ENCODE measurements at regions not wholly inside any gene's neighbourhood (a gene's known extent, or its start where the extent isn't known, plus 50 kb on each side); places are given as distances from the start of the nearest gene placed in this dataset.

- H3K27me3 ChIP-seq (ENCODE audit: insufficient read depth, insufficient read length): no peaks in the 10 kb centered on the region
- H3K9ac ChIP-seq (ENCODE audit: insufficient read length, low read depth): no peak overlapping the region
- DNase-seq (ENCODE audit: low read depth, low spot score): no peak
- TF ChIP-seq YY1 (IDR thresholded peaks at IDR 0.05; ENCODE audit: insufficient read depth, insufficient read length) (no peak), ZNF274 (IDR thresholded peaks at IDR 0.05; ENCODE audit: low read depth, low read length) (no peak), SUZ12 (IDR thresholded peaks at IDR 0.05; ENCODE audit: extremely low read depth, insufficient read depth, insufficient read length) (no peak)
- no peaks in the 10 kb centered on the region for H3K36me3 ChIP-seq (ENCODE audit: insufficient read depth, insufficient read length, low read length)
- no peaks in the 10 kb centered on the region for H3K4me1 ChIP-seq (ENCODE audit: insufficient read depth, insufficient read length)
- no peak overlapping the region for H3K4me3 ChIP-seq (ENCODE audit: insufficient read length, low read depth)
- H3K9me3 ChIP-seq (ENCODE audit: insufficient read depth, low read length): no peaks in the 10 kb centered on the region
Measured at GRCh38 chr2:221836095-221836494, 264.0 kb upstream of the EPHA4 start.

DNA sequence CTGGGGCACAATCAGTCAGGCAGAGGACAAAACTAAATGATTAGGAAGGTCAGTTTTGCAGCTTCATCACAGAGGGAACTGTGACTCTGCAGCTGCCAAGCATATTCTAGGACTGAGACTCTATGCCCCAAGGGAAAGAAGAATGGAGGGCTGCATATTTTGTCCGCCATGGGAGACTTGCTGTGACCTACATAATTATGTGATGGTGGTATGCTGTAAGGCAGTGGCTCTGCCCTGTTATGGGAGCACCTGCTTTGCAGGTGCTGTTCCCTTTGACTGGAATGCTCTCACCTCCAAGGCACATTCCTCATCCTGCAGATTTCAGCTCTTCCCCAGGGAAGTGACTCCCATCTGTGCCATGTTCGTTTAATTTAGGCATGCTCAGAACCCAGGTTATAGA, 261.9 kb upstream of the EPHA4 start:
- no peaks in the 10 kb centered on the region for H3K27me3 ChIP-seq (ENCODE audit: insufficient read depth, insufficient read length)
- TF ChIP-seq ZNF274 (IDR thresholded peaks at IDR 0.05; ENCODE audit: low read depth, low read length): no peak
- no peak for TF ChIP-seq YY1 (IDR thresholded peaks at IDR 0.05; ENCODE audit: insufficient read depth, insufficient read length)
- no peak for TF ChIP-seq SUZ12 (IDR thresholded peaks at IDR 0.05; ENCODE audit: extremely low read depth, insufficient read depth, insufficient read length)
- no peaks in the 10 kb centered on the region for H3K9me3 ChIP-seq (ENCODE audit: insufficient read depth, low read length)

DNA sequence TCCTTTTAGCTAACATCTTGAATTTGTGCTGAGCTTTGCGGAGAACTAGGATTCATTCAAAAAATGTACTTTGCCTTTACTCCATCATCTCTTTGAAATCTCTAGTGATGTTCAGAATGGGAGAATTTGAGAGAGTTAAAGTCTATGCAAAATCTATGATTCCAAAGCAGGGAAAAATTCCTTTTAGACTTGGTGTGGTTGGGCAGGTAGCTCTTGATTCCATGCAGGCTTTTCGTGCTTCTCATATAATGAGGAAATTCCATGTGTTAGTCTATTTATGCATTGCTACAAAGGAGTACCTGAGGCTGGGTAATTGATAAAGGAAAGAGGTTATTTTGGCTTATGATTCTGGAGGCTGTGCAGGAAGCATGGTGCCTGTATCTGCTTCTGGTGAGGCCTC, 258.9 kb upstream of the EPHA4 start:
- Histone ChIP-seq H3K4me1 (ENCODE audit: insufficient read depth, insufficient read length) (no peaks in the 10 kb centered on the region), H3K9ac (ENCODE audit: insufficient read length, low read depth) (no peak overlapping the region), H3K27me3 (ENCODE audit: insufficient read depth, insufficient read length) (no peaks in the 10 kb centered on the region), H3K36me3 (ENCODE audit: insufficient read depth, insufficient read length, low read length) (no peaks in the 10 kb centered on the region), H3K4me3 (ENCODE audit: insufficient read length, low read depth) (no peak overlapping the region), H3K9me3 (ENCODE audit: insufficient read depth, low read length) (no peaks in the 10 kb centered on the region; the same call in 1 of the 2 replicates)
- DNase-seq (ENCODE audit: low read depth, low spot score): no peak
- TF ChIP-seq YY1 (IDR thresholded peaks at IDR 0.05; ENCODE audit: insufficient read depth, insufficient read length) (no peak), ZNF274 (IDR thresholded peaks at IDR 0.05; ENCODE audit: low read depth, low read length) (no peak), SUZ12 (IDR thresholded peaks at IDR 0.05; ENCODE audit: extremely low read depth, insufficient read depth, insufficient read length) (no peak)

More for the DNA sequence above, 261.9 kb upstream of the EPHA4 start:
- DNase-seq (ENCODE audit: low read depth, low spot score): no peak
- no peaks in the 10 kb centered on the region for H3K36me3 ChIP-seq (ENCODE audit: insufficient read depth, insufficient read length, low read length)
- H3K4me3 ChIP-seq (ENCODE audit: insufficient read length, low read depth): no peak overlapping the region
- H3K9ac ChIP-seq (ENCODE audit: insufficient read length, low read depth): no peak overlapping the region
- no peaks in the 10 kb centered on the region for H3K4me1 ChIP-seq (ENCODE audit: insufficient read depth, insufficient read length)

DNA sequence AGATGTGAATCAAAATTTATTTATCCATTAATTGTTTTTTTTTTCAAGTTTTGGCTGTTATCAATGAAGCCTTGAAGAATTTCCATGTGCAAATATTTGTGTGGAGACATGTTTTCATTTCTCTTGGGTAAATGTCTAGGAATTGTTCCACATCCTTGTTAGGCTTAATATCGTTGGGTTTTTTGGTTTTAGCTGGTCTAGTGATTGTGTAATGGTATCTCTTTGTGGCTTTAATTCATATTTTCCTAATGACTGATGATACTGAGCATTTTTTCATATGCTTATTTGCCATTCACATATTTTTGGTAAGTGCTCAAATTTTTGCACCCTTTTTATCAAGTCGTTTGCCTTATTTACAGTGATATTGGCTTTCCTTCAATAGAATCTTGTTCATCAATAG, 250.3 kb upstream of the EPHA4 start:
- no peak overlapping the region for H3K9ac ChIP-seq (ENCODE audit: insufficient read length, low read depth)
- DNase-seq (ENCODE audit: low read depth, low spot score): no peak
- no peaks in the 10 kb centered on the region for H3K27me3 ChIP-seq (ENCODE audit: insufficient read depth, insufficient read length)
- H3K9me3 ChIP-seq (ENCODE audit: insufficient read depth, low read length): no peaks in the 10 kb centered on the region
- TF ChIP-seq SUZ12 (IDR thresholded peaks at IDR 0.05; ENCODE audit: extremely low read depth, insufficient read depth, insufficient read length): no peak
- TF ChIP-seq ZNF274 (IDR thresholded peaks at IDR 0.05; ENCODE audit: low read depth, low read length): no peak
- TF ChIP-seq YY1 (IDR thresholded peaks at IDR 0.05; ENCODE audit: insufficient read depth, insufficient read length): no peak
- no peak overlapping the region for H3K4me3 ChIP-seq (ENCODE audit: insufficient read length, low read depth)
- no peaks in the 10 kb centered on the region for H3K36me3 ChIP-seq (ENCODE audit: insufficient read depth, insufficient read length, low read length)
- H3K4me1 ChIP-seq (ENCODE audit: insufficient read depth, insufficient read length): no peaks in the 10 kb centered on the region

GRCh38 chr2:221818616-221819320, 246.7 kb upstream of the EPHA4 start:
- no peak for DNase-seq (ENCODE audit: low read depth, low spot score)

DNA sequence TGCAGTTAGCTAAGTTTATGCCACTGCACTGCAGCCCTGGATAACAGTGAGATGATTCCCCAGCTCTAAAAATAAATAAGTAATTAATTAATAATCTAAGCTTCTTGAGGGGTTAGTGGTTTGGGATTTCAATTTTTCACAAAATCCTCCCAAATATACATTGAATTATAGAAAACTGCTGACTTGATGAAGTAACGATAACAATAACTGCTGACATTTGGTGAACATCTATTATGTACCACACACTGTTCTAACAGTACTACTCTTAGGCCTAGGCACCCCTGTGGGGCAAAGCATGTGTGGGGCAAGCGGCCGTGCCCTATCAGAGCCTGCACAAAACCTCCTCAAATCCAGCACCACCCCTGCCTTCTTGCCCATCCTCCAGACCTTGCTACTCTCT, 245.8 kb upstream of the EPHA4 start:
- H3K9ac ChIP-seq (ENCODE audit: insufficient read length, low read depth): no peak overlapping the region

More at GRCh38 chr2:221818616-221819320, 246.7 kb upstream of the EPHA4 start:
- H3K36me3 ChIP-seq (ENCODE audit: insufficient read depth, insufficient read length, low read length): no peaks in the 10 kb centered on the region
- H3K4me3 ChIP-seq (ENCODE audit: insufficient read length, low read depth): no peak overlapping the region
- H3K27me3 ChIP-seq (ENCODE audit: insufficient read depth, insufficient read length): no peaks in the 10 kb centered on the region
- TF ChIP-seq YY1 (IDR thresholded peaks at IDR 0.05; ENCODE audit: insufficient read depth, insufficient read length) (no peak), SUZ12 (IDR thresholded peaks at IDR 0.05; ENCODE audit: extremely low read depth, insufficient read depth, insufficient read length) (no peak), ZNF274 (IDR thresholded peaks at IDR 0.05; ENCODE audit: low read depth, low read length) (no peak)
- H3K9ac ChIP-seq (ENCODE audit: insufficient read length, low read depth): no peak overlapping the region
- peaks cover 4% of the 10 kb centered on the region for H3K4me1 ChIP-seq (ENCODE audit: insufficient read depth, insufficient read length)
- peaks cover 11% of the 10 kb centered on the region; the same call in 1 of the 2 replicates for H3K9me3 ChIP-seq (ENCODE audit: insufficient read depth, low read length)

DNA sequence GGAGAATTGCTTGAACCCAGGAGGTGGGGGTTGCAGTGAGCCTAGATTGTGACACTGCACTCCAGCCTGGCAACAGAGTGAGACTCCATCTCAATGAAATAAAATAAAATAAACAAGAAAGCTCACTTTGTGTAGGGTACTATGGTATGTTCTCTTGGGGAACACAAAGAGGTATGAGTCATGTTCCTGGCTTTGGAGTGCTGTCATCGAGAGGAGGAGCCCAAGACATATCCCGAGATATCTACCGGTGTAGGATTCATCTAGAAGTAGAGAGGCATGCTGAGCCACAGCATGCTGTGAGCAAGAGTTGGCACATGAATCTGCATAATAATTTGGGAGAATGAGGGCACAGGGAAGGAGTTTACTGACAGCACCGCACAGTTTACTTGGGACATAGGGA, 244.9 kb upstream of the EPHA4 start:
- H3K36me3 ChIP-seq (ENCODE audit: insufficient read depth, insufficient read length, low read length): no peaks in the 10 kb centered on the region
- no peak overlapping the region for H3K9ac ChIP-seq (ENCODE audit: insufficient read length, low read depth)
- peaks cover 11% of the 10 kb centered on the region; the same call in 1 of the 2 replicates for H3K9me3 ChIP-seq (ENCODE audit: insufficient read depth, low read length)
- no peak for TF ChIP-seq YY1 (IDR thresholded peaks at IDR 0.05; ENCODE audit: insufficient read depth, insufficient read length)
- TF ChIP-seq ZNF274 (IDR thresholded peaks at IDR 0.05; ENCODE audit: low read depth, low read length): no peak
- no peak overlapping the region for H3K4me3 ChIP-seq (ENCODE audit: insufficient read length, low read depth)
- peaks cover 4% of the 10 kb centered on the region for H3K4me1 ChIP-seq (ENCODE audit: insufficient read depth, insufficient read length)
- DNase-seq (ENCODE audit: low read depth, low spot score): no peak
- H3K27me3 ChIP-seq (ENCODE audit: insufficient read depth, insufficient read length): no peaks in the 10 kb centered on the region

More for the DNA sequence above, 245.8 kb upstream of the EPHA4 start:
- peaks cover 4% of the 10 kb centered on the region for H3K4me1 ChIP-seq (ENCODE audit: insufficient read depth, insufficient read length)
- H3K4me3 ChIP-seq (ENCODE audit: insufficient read length, low read depth): no peak overlapping the region
- TF ChIP-seq SUZ12 (IDR thresholded peaks at IDR 0.05; ENCODE audit: extremely low read depth, insufficient read depth, insufficient read length): no peak
- no peak for TF ChIP-seq ZNF274 (IDR thresholded peaks at IDR 0.05; ENCODE audit: low read depth, low read length)
- TF ChIP-seq YY1 (IDR thresholded peaks at IDR 0.05; ENCODE audit: insufficient read depth, insufficient read length): no peak
- no peak for DNase-seq (ENCODE audit: low read depth, low spot score)
- H3K9me3 ChIP-seq (ENCODE audit: insufficient read depth, low read length): peaks cover 11% of the 10 kb centered on the region; the same call in 1 of the 2 replicates
- H3K27me3 ChIP-seq (ENCODE audit: insufficient read depth, insufficient read length): no peaks in the 10 kb centered on the region
- H3K36me3 ChIP-seq (ENCODE audit: insufficient read depth, insufficient read length, low read length): no peaks in the 10 kb centered on the region
